Keratinocyte (primary cell): ENCODE measurements at regions not wholly inside any gene's neighbourhood (a gene's known extent, or its start where the extent isn't known, plus 50 kb on each side); places are given as distances from the start of the nearest gene placed in this dataset.
"Not testable (repeated sequence)": the region's sequence is repeated elsewhere in the genome, so short reads cannot be mapped to it uniquely, and the experiment has no call there.

Experiments
- CTCF ChIP-seq, 3 experiments: IDR thresholded peaks in 1 of 3; conservative IDR thresholded peaks in 1 of 3; optimal IDR thresholded peaks in 1 of 3; 2 replicates in 2 of 3; 3 replicates in 1 of 3; pipeline versions ENCODE3 to v1.5.1; 2011; ENCODE audit warnings: low read length in 3 of 3, mild to moderate bottlenecking in 3 of 3, moderate library complexity in 2 of 3, control low read depth in 1 of 3, inconsistent platforms in 1 of 3; ENCODE audit not compliant: insufficient read depth in 2 of 3; ENCODE audit errors: extremely low read depth in 1 of 3
- EZH2 ChIP-seq: IDR thresholded peaks from one replicate; pipeline ENCODE4 v1.6.1; 2012; ENCODE audit warnings: inconsistent platforms, mild to moderate bottlenecking, low read length, moderate library complexity

- TF ChIP-seq CTCF (optimal IDR thresholded peaks at IDR 0.05 in 1 of 3, IDR thresholded peaks at IDR 0.05 in 1 of 3, conservative IDR thresholded peaks at IDR 0.05 in 1 of 3; ENCODE audit: extremely low read depth in 1 of 3, insufficient read depth in 2 of 3, low read length in 3 of 3); EZH2: not testable (repeated sequence)
Observed at GRCh38 chr2:155472018-155472417, 773.5 kb downstream of the KCNJ3 start.
